IPS DF 4.7 (cell line): ENCODE measurements at regions not wholly inside any gene's neighbourhood (a gene's known extent, or its start where the extent isn't known, plus 50 kb on each side); places are given as distances from the start of the nearest gene placed in this dataset.

Source experiments
- DNase-seq: peaks from one replicate; pipeline ENCODE4 v3.0.0-alpha.2; 2013; ENCODE audit warnings: low spot score; ENCODE audit errors: extremely low read depth

DNA sequence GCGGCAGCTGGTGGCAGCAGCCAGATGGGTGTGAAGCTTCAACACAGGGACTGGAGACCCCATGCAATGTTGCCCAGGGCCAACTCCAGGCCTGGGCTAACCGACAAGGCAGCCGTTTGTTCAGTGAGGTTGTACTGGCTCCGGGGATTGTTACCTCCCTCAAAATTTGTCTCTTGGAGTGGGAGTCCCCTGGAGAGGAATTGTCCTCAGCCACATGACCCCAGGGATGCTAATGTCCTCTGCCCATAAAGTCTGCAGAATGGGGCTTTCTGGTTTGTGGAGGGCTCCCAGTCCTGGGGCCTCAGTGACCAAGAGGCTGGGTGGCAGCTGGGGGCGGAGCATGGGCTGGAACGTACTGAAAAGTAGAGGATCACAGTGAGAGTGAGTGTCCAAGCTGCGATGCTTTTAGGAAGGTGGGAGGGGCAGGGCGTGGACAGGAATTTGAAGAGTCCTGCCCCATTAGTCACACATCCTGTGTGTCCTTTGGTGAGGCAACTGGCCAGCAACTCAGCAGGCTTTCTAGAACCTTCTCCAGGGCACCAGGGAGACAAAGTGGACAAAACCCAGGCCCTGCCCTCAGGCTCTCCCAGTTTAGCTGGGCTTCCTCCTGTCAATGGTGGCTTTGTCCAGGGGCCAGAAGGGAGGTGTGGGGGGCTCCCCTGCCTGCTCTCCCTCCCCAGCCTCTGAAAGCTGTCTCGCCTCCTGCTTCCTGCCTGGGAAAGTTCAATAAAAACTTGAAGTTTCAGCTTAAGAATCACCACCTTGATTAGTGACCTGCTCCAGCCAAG, 114.0 kb downstream of the NSG2 start:
- DNase-seq: no peak

DNA sequence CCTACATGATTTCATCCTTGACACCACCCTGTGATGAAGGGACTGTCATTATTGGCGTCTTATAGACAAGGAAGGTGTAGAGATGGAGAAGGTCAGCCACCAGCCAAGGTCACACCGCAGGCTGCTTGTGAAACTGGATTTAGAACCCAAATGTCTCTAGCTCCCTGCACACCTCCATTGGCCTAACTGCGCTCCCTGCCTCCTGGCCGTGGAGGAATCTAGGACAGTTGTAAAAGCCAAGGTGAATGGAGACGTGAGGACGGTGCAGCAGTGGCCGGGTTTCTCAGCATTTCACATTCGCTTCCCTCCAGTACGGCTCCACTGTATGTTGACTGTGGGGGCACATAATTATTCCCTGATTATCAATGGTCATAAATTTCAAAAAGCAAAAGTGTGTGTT, 119.9 kb downstream of the NSG2 start:
- no peak for DNase-seq

DNA sequence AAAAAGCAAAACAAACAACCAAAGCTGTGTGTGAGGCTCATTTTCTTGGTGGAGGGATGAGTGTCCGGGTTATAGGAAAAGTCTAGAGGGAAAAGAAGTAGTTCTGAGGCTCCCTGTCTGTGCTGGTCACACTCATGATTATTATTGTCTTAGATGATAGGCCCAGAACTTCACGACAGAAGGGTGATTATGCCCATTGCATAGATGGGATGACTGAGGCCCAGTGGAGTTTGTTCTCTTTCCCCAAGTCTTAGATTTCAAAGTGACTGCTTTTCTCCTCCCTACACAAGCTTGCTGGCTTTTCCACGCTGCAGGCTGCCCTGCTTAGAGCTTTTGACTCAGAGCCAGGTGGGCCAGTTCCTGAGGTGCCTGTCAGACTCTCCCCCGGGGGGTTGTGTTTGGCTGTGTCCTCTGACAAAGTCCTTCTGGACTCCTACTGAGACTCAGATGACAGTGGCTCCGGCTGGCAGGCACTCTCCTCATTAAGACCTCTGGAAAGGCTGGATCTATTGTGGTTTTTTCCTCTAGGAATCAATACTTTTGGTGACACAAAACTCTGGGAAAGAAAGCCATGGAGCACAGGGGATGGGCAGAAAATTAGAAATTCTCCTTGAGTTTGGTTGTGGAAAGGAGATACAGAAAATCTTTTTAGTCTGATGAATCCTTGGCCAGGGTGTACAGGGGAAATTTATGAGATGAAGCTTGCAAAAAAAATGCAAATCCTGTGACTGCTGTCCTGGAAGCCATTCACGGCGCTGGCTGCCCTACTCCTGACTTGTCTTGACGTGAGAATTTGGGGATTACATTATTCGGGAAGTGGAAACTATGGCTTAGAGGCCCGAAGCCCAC, 120.9 kb downstream of the NSG2 start:
- no peak for DNase-seq

GRCh38 chr5:174167080-174167910, 121.8 kb downstream of the NSG2 start:
- DNase-seq: no peak

GRCh38 chr5:174172152-174172551, 126.6 kb downstream of the NSG2 start:
- peak; percentile 19 for DNase-seq

DNA sequence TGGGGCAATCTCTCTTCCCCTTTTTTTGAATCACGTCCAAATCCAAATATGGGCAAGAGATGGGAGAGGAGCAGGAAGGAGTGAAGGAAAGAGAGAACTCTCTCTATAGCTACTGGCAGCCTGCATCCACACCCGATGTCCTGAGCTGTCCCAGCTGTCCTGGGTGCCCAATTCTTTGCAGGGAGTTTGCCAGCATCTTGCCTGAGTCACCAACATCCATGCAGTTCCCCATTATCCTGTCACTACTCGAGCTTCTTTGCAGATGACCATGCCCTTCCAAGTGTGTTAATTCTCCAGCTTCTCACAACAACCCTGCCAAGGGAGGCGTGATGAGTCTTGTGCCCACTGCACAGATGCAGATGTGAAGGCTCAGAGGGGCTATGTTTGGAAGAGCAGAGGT, 127.1 kb downstream of the NSG2 start:
- no peak for DNase-seq

DNA sequence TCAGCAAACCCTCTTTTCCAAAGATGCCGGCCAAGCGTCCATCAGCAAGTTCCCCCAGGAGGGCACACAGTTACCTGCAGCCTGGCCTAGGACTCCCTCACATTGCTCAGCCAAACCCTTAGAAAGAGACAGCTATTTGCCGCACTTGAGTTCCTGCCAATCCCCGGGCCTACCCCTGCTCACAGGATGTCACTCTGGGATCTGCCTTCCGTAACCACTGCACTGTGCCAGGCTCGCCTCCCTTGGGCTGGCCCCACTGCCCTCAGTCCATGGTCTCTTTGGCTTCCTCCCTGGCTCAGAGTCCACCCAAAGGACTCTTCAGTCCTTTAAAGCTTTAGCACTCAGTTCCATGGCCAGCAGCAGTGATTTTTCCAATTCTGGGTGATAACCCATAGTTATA, 128.3 kb downstream of the NSG2 start:
- no peak for DNase-seq

- no peak for DNase-seq
These were observed 130.3 kb downstream of the NSG2 start for GRCh38 chr5:174175716-174176268.

DNA sequence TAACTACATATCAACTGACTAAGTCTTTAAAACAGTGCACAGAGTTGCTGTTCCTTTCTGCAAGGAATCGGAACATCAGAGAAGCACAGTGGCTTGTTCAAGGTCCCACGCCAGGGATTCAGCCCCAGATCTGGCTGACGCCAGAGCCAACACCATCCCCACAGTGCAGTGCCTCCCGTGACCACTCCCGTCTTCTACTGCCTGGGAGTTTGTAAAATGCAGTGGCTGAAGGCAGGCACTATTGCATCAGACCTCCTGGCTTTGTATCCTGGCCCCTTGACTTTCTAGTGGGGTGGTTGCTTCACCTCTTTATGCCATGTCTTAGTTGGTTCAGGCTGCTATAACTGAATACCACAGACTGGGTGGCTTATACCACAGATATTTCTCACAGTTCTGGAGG, 131.0 kb downstream of the NSG2 start:
- DNase-seq: no peak

- no peak for DNase-seq
These were observed 132.0 kb downstream of the NSG2 start for GRCh38 chr5:174177531-174177930.

GRCh38 chr5:174177976-174178605, 132.6 kb downstream of the NSG2 start:
- no peak for DNase-seq

- no peak for DNase-seq
These were observed 135.1 kb downstream of the NSG2 start for GRCh38 chr5:174180639-174181038.

GRCh38 chr5:174182111-174182510, 136.6 kb downstream of the NSG2 start:
- no peak for DNase-seq

DNA sequence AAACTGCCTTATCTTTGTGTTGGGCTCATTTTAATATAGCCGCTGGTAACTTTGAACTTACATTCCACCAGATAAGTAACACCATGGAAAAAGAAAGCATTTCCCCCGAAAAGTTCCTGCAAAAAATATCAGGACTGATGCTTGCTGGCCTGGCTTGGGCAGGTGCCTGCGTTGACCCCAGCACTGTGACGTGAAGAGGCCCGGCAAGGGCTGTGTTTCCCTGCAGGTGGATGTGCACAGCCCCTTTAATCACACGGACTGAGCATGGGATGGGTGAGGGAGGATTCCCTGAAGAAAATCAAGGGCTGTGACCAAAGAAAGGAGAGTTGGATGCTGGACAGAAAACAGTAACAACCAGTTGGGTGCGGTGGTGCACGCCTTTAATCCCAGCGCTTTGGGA, 138.2 kb downstream of the NSG2 start:
- DNase-seq: no peak

GRCh38 chr5:174185506-174185905, 140.0 kb downstream of the NSG2 start:
- DNase-seq: no peak

DNA sequence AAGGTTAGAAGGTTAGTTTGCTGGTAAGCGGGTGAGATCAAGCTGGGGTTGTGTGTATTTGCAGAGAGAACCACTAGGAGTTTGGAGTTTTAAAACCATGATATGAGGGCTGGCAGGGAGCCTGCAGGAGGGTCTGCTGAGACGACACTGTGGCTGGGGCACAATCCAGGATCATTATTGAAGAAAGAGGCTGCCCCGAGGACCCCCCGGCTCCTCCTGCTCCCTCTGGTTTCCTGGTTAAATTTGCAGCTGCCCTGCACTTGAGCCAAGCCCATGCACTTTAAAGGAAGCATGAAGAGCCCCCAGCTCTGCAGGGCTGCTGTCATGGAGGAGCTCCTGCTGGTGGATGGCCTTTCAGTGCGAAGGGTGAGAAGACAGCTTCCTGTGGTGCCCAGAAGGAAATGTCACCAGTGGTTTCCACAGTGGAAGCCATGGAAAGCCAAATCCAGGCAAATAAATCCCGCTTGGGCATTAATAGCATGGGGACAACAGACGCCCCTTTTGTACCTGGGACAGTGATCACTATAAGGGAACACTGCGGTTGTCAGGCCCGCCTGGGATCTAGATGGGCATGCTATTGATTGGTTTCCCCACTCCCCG, 140.7 kb downstream of the NSG2 start:
- no peak for DNase-seq

DNA sequence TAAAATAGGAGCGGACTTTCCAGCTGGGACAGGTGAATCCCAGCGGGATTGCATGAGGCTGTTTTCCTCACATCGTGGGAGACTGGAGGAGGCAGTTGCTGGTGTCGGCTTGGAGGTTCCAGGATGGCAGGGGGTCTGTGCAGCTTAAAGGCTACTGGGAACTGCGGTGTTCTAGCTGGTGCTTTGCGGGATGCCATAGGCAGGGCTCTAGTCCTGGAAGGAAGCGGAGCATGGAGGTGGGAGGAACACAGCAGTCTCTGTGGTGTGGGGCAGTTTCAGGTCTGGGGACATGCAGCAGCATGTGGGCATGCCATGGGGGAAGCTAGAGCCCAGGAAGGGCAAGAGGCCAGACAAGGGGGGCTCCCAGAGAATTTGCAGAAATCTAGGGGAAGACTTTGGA, 141.5 kb downstream of the NSG2 start:
- no peak for DNase-seq

GRCh38 chr5:174187481-174187880, 142.0 kb downstream of the NSG2 start:
- DNase-seq: no peak

DNA sequence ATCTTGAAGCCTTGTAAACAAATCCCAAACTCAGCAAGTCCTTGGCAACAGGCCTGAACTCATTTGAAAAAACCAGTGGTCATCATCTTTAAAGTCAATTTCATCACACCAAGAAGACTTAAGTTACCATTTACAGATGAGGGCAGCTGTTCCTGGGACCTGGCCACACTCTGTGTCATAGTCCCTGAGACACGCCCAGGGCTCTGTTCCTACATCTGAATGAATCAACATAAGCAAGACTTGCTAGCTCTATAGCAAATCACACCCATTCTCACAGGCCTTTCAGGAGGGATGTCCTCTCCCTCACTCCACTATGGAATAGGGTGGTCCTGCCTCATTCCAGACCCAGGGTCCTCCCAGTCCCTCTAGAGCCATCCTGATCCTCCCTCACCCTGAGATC, 142.8 kb downstream of the NSG2 start:
- DNase-seq: no peak

DNA sequence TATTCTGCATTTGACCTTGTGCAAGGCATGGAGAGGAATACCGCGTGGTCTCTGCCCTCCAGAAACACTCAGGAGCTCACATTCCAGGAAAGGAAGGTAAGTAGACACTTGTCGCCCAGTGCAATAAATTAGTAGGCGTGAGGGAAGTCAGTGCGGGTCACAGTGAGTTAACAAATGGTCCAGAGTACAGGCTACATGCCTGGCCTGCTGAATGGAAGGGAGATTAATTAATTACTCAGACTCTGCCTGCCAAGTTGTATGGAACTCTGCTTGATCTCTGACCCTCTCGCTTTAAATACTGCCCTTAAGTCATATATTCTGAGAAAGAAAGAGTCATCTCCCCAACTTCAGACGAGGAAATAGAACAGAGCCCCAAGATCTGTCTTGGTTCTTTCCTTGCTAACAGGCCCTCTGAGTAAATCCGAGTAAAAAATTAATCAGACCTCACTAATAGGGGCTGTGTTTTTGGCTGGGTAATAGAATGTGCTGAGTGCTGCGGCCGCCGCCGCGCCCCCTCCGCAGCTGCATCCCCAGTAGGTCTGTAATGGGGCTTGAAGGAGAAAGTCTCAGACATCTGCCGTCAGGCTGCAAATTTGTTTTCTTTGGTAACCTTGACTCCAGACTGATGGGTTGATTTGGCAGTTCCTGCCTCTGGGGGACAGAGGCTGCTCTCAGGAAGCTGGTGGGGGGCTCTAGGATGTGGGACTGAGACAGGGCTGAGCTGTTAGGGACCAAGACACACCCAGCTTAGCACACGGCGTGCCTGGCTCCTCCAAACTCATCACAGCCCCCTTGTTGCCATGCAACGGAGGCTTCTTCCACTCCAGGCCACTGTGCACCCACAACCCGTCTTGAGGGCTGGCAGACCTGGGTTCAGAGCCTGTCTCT, 144.4 kb downstream of the NSG2 start:
- DNase-seq: no peak
